Hepatocyte (in vitro differentiated cells): ENCODE measurements at regions not wholly inside any gene's neighbourhood (a gene's known extent, or its start where the extent isn't known, plus 50 kb on each side); places are given as distances from the start of the nearest gene placed in this dataset.
"Not testable (repeated sequence)": the region's sequence is repeated elsewhere in the genome, so short reads cannot be mapped to it uniquely, and the experiment has no call there.

Experiments used
- CTCF ChIP-seq: fragments of 200-600 bp; sonication (generic); IDR thresholded peaks from 2 replicates; pipeline ENCODE4 v1.5.1; 2016; ENCODE audit warnings: antibody characterized with exemption, mild to moderate bottlenecking; ENCODE audit not compliant: poor library complexity
- EZH2phosphoT487 ChIP-seq: fragments of 200-600 bp; sonication (generic); IDR thresholded peaks from one replicate; pipeline ENCODE4 v1.6.1; 2018; ENCODE audit warnings: antibody characterized with exemption, mild to moderate bottlenecking, low read depth, moderate library complexity; ENCODE audit not compliant: unreplicated experiment, severe bottlenecking

GRCh38 chr12:8389296-8389695 is 66.5 kb upstream of the CLEC6A start:
- TF ChIP-seq CTCF, EZH2phosphoT487: not testable (repeated sequence)
